K562 (cell line): ENCODE measurements at regions not wholly inside any gene's neighbourhood (a gene's known extent, or its start where the extent isn't known, plus 50 kb on each side); places are given as distances from the start of the nearest gene placed in this dataset.

Experiments
- BRF1 ChIP-seq: IDR thresholded peaks from 3 replicates; pipeline ENCODE4 v1.6.1; 2011; ENCODE audit warnings: borderline replicate concordance, mild to moderate bottlenecking; ENCODE audit not compliant: insufficient read length; ENCODE audit errors: extremely low read depth
- CCNT2 ChIP-seq: IDR thresholded peaks from 2 replicates; pipeline ENCODE4 v1.6.1; 2011; ENCODE audit warnings: borderline replicate concordance, low read depth, mild to moderate bottlenecking, moderate library complexity, mixed read lengths, low read length; ENCODE audit not compliant: insufficient read length; ENCODE audit errors: extremely low read depth
- DDX20 ChIP-seq: fragments of 450-650 bp; IDR thresholded peaks from 2 replicates; pipeline ENCODE4 v1.6.1; 2016; ENCODE audit warnings: missing genetic modification characterization, low read depth, mild to moderate bottlenecking, missing compliant biosample characterization, moderate library complexity
- EWSR1 ChIP-seq: fragments of 450-650 bp; IDR thresholded peaks from 2 replicates; pipeline ENCODE4 v1.6.1; 2018; ENCODE audit warnings: borderline replicate concordance, mild to moderate bottlenecking, low read depth, moderate library complexity; ENCODE audit not compliant: partially characterized antibody
- FUS ChIP-seq: fragments of 200-400 bp; formaldehyde crosslinking; optimal IDR thresholded peaks from 2 replicates; pipeline ENCODE3; 2017; ENCODE audit warnings: low read depth, low read length
- MYC ChIP-seq, 2 experiments: fragments of 250-450 bp in 1 of 2; sonication (Bioruptor Pico) in 1 of 2; IDR thresholded peaks; 2 replicates each; pipeline versions ENCODE4 v1.5.1 to v1.6.1; 2012 to 2021; ENCODE audit warnings: low read depth in 2 of 2, borderline replicate concordance in 1 of 2, improper control_type of control experiment in 1 of 2, low read length in 1 of 2, mild to moderate bottlenecking in 1 of 2, moderate library complexity in 1 of 2
- PHB ChIP-seq: fragments of 250-450 bp; sonication (Bioruptor Pico); IDR thresholded peaks from 2 replicates; pipeline ENCODE4 v1.5.0; 2021
- PTRF ChIP-seq: fragments of 450-650 bp; IDR thresholded peaks from 2 replicates; pipeline ENCODE4 v1.6.1; 2016; ENCODE audit warnings: mild to moderate bottlenecking, missing genetic modification characterization, missing compliant biosample characterization
- SNIP1 ChIP-seq: fragments of 450-650 bp; IDR thresholded peaks from 2 replicates; pipeline ENCODE4 v1.7.1; 2017; ENCODE audit warnings: low read depth, mild to moderate bottlenecking
- SRSF3 ChIP-seq: fragments of 200-400 bp; formaldehyde crosslinking; IDR thresholded peaks from 2 replicates; pipeline ENCODE4 v1.6.1; 2016; ENCODE audit warnings: mild to moderate bottlenecking, low read length, moderate library complexity; ENCODE audit not compliant: insufficient read depth
- TAF9B ChIP-seq: fragments of 450-650 bp; IDR thresholded peaks from 2 replicates; pipeline ENCODE4 v1.6.1; 2018; ENCODE audit warnings: mild to moderate bottlenecking; ENCODE audit not compliant: partially characterized antibody
- TF ChIP-seq, protein P1 (sequence below), 2 experiments: IDR thresholded peaks; 2 replicates each; pipeline ENCODE4 v1.6.1; 2012; ENCODE audit warnings: improper control_type of control experiment in 2 of 2, low read depth in 2 of 2, low read length in 2 of 2, borderline replicate concordance in 1 of 2
- TF ChIP-seq, protein P2 (sequence below): sonication (generic); formaldehyde crosslinking; IDR thresholded peaks from 2 replicates; pipeline ENCODE4 v1.8.0; 2023; ENCODE audit warnings: mild to moderate bottlenecking, missing genetic modification reagents
- TF ChIP-seq, protein P3 (sequence below): fragments of 250-450 bp; sonication (Bioruptor Pico); IDR thresholded peaks from 2 replicates; pipeline ENCODE4 v1.9.0; 2021; ENCODE audit warnings: mild to moderate bottlenecking, inconsistent platforms
- TF ChIP-seq, protein P4 (sequence below): fragments of 450-650 bp; IDR thresholded peaks from 2 replicates; pipeline ENCODE4 v1.6.1; 2016; ENCODE audit warnings: low read depth, mild to moderate bottlenecking, moderate library complexity
- TF ChIP-seq, protein P5 (sequence below): fragments of 250-450 bp; sonication (Bioruptor Pico); IDR thresholded peaks from 2 replicates; pipeline ENCODE4 v1.5.0; 2020; ENCODE audit warnings: mild to moderate bottlenecking, borderline replicate concordance

DNA sequence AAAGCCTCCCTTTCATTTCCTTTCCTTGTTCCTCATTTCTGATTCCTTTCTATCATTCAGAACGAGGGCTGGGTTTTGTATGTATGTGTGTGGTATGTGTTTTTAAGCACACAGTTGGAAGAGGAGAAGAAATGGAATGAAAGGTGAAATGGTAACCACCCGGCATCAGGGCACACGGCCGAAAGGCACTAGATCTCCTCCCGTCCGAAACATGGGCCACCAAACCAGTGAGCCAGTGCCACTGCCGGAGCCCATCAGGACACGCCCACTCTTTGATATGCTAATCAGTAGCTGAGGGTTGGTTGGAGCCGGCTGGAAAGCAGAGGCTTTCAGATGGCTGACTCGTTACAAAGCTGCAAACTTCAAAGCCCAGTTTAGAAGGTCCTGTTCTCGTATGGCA, 228.6 kb upstream of the JARID2 start (continued):
- TF ChIP-seq, protein P1, sequence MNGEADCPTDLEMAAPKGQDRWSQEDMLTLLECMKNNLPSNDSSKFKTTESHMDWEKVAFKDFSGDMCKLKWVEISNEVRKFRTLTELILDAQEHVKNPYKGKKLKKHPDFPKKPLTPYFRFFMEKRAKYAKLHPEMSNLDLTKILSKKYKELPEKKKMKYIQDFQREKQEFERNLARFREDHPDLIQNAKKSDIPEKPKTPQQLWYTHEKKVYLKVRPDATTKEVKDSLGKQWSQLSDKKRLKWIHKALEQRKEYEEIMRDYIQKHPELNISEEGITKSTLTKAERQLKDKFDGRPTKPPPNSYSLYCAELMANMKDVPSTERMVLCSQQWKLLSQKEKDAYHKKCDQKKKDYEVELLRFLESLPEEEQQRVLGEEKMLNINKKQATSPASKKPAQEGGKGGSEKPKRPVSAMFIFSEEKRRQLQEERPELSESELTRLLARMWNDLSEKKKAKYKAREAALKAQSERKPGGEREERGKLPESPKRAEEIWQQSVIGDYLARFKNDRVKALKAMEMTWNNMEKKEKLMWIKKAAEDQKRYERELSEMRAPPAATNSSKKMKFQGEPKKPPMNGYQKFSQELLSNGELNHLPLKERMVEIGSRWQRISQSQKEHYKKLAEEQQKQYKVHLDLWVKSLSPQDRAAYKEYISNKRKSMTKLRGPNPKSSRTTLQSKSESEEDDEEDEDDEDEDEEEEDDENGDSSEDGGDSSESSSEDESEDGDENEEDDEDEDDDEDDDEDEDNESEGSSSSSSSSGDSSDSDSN (IDR thresholded peaks at IDR 0.05; ENCODE audit: borderline replicate concordance in 1 of 2, low read depth in 2 of 2, low read length in 2 of 2), result no peak
- TF ChIP-seq, protein P2, sequence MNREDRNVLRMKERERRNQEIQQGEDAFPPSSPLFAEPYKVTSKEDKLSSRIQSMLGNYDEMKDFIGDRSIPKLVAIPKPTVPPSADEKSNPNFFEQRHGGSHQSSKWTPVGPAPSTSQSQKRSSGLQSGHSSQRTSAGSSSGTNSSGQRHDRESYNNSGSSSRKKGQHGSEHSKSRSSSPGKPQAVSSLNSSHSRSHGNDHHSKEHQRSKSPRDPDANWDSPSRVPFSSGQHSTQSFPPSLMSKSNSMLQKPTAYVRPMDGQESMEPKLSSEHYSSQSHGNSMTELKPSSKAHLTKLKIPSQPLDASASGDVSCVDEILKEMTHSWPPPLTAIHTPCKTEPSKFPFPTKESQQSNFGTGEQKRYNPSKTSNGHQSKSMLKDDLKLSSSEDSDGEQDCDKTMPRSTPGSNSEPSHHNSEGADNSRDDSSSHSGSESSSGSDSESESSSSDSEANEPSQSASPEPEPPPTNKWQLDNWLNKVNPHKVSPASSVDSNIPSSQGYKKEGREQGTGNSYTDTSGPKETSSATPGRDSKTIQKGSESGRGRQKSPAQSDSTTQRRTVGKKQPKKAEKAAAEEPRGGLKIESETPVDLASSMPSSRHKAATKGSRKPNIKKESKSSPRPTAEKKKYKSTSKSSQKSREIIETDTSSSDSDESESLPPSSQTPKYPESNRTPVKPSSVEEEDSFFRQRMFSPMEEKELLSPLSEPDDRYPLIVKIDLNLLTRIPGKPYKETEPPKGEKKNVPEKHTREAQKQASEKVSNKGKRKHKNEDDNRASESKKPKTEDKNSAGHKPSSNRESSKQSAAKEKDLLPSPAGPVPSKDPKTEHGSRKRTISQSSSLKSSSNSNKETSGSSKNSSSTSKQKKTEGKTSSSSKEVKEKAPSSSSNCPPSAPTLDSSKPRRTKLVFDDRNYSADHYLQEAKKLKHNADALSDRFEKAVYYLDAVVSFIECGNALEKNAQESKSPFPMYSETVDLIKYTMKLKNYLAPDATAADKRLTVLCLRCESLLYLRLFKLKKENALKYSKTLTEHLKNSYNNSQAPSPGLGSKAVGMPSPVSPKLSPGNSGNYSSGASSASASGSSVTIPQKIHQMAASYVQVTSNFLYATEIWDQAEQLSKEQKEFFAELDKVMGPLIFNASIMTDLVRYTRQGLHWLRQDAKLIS, result no peak
- no peak for TF ChIP-seq TAF9B
- TF ChIP-seq PHB (CRISPR knock-in tag), result no peak
- TF ChIP-seq, protein P3, sequence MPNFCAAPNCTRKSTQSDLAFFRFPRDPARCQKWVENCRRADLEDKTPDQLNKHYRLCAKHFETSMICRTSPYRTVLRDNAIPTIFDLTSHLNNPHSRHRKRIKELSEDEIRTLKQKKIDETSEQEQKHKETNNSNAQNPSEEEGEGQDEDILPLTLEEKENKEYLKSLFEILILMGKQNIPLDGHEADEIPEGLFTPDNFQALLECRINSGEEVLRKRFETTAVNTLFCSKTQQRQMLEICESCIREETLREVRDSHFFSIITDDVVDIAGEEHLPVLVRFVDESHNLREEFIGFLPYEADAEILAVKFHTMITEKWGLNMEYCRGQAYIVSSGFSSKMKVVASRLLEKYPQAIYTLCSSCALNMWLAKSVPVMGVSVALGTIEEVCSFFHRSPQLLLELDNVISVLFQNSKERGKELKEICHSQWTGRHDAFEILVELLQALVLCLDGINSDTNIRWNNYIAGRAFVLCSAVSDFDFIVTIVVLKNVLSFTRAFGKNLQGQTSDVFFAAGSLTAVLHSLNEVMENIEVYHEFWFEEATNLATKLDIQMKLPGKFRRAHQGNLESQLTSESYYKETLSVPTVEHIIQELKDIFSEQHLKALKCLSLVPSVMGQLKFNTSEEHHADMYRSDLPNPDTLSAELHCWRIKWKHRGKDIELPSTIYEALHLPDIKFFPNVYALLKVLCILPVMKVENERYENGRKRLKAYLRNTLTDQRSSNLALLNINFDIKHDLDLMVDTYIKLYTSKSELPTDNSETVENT, result no peak
- no peak for TF ChIP-seq BRF1
- TF ChIP-seq, protein P4, sequence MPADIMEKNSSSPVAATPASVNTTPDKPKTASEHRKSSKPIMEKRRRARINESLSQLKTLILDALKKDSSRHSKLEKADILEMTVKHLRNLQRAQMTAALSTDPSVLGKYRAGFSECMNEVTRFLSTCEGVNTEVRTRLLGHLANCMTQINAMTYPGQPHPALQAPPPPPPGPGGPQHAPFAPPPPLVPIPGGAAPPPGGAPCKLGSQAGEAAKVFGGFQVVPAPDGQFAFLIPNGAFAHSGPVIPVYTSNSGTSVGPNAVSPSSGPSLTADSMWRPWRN, result no peak
- TF ChIP-seq FUS, result no peak
- TF ChIP-seq SRSF3, result no peak
- TF ChIP-seq CCNT2, result no peak
- TF ChIP-seq PTRF (tag), result no peak
- no peak for TF ChIP-seq DDX20 (tag)
- no peak for TF ChIP-seq MYC (IDR thresholded peaks at IDR 0.05; ENCODE audit: low read depth, low read length)
- TF ChIP-seq MYC (CRISPR knock-in tag; IDR thresholded peaks at IDR 0.05; ENCODE audit: borderline replicate concordance, low read depth), result no peak
- TF ChIP-seq SNIP1, result no peak
- TF ChIP-seq, protein P5, sequence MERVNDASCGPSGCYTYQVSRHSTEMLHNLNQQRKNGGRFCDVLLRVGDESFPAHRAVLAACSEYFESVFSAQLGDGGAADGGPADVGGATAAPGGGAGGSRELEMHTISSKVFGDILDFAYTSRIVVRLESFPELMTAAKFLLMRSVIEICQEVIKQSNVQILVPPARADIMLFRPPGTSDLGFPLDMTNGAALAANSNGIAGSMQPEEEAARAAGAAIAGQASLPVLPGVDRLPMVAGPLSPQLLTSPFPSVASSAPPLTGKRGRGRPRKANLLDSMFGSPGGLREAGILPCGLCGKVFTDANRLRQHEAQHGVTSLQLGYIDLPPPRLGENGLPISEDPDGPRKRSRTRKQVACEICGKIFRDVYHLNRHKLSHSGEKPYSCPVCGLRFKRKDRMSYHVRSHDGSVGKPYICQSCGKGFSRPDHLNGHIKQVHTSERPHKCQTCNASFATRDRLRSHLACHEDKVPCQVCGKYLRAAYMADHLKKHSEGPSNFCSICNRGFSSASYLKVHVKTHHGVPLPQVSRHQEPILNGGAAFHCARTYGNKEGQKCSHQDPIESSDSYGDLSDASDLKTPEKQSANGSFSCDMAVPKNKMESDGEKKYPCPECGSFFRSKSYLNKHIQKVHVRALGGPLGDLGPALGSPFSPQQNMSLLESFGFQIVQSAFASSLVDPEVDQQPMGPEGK (CRISPR knock-in tag), result no peak
- TF ChIP-seq EWSR1, result no peak
